ENCODE measurements at regions not wholly inside any gene's neighbourhood (a gene's known extent, or its start where the extent isn't known, plus 50 kb on each side); places are given as distances from the start of the nearest gene placed in this dataset.
"Not testable (repeated sequence)": the region's sequence is repeated elsewhere in the genome, so short reads cannot be mapped to it uniquely, and the experiment has no call there.

- TF ChIP-seq CTCF (conservative IDR thresholded peaks at IDR 0.05 in 1 of 2, IDR thresholded peaks at IDR 0.05 in 1 of 2; ENCODE audit: low read depth in 1 of 2, low read length in 2 of 2); EZH2 (IDR thresholded peaks at IDR 0.05; ENCODE audit: low read length, missing control alignments): not testable (repeated sequence)
Observed at GRCh38 chr15:22651179-22651578, 135.3 kb upstream of the NIPA1 start.

Measured in fibroblast of lung (primary cell).